ENCODE measurements at regions not wholly inside any gene's neighbourhood (a gene's known extent, or its start where the extent isn't known, plus 50 kb on each side); places are given as distances from the start of the nearest gene placed in this dataset.

GRCh38 chr11:82606738-82607137 is 126.9 kb downstream of the FAM181B start:
- ChIA-PET RAD21 (ENCODE audit: unreplicated experiment) (no interaction called here), CTCF (no interaction called here), POLR2A (no interaction called here), SMC1A (ENCODE audit: uncharacterized antibody, unreplicated experiment) (no interaction called here)
- 38% methylated on average over 1 of the region's 1 CpG for WGBS (ENCODE audit: insufficient coverage, insufficient replicate concordance, low lambda C conversion rate, missing lambda C conversion rate)
- Histone ChIP-seq H3K9me3 (replicated peaks; ENCODE audit: control insufficient read depth, insufficient read depth, low read length) (no peaks in the 10 kb centered on the region), H3K9ac (ENCODE audit: control insufficient read depth, insufficient read depth, low read length) (no peak overlapping the region), H3K79me2 (ENCODE audit: control insufficient read depth, insufficient read depth, low read length) (no peaks in the 10 kb centered on the region), H4K20me1 (ENCODE audit: control insufficient read depth, insufficient read depth) (no peaks in the 10 kb centered on the region), H3K27ac (ENCODE audit: control insufficient read depth, insufficient read depth) (no peak overlapping the region), H3K4me3 (no peak overlapping the region), H3K4me1 (ENCODE audit: control insufficient read depth, insufficient read depth, low read length) (no peaks in the 10 kb centered on the region), H3K27me3 (replicated peaks in 1 of 2; ENCODE audit: control insufficient read depth in 2 of 2, insufficient read depth in 2 of 2, low read length in 1 of 2) (no peaks in the 10 kb centered on the region; a peak in 1 of 4 replicates), H3K36me3 (ENCODE audit: control insufficient read depth in 2 of 2, insufficient read depth in 2 of 2, low read length in 1 of 2) (no peaks in the 10 kb centered on the region), H3K4me2 (ENCODE audit: control insufficient read depth, insufficient read depth) (no peak overlapping the region), H2AFZ (ENCODE audit: control insufficient read depth, low read depth, low read length) (no peak overlapping the region)
- no peak for ATAC-seq
- TF ChIP-seq CREB1 (IDR thresholded peaks at IDR 0.05; ENCODE audit: low read depth): no peak
- TF ChIP-seq NFYA (IDR thresholded peaks at IDR 0.05; ENCODE audit: borderline replicate concordance, low read depth, low read length): no peak
- no peak for TF ChIP-seq PRDM15 (CRISPR knock-in tag; IDR thresholded peaks at IDR 0.05)
- no peak for TF ChIP-seq MXI1 (IDR thresholded peaks at IDR 0.05; ENCODE audit: low read depth, low read length)
- TF ChIP-seq E2F4 (IDR thresholded peaks at IDR 0.05; ENCODE audit: low read depth, low read length): no peak
- no peak for TF ChIP-seq HCFC1 (IDR thresholded peaks at IDR 0.05; ENCODE audit: low read length)
- TF ChIP-seq NFXL1 (IDR thresholded peaks at IDR 0.05; ENCODE audit: borderline replicate concordance): no peak
- no peak for TF ChIP-seq ZNF24 (IDR thresholded peaks at IDR 0.05)
- in situ Hi-C loops (cut with MboI) (no loop called here), intact Hi-C loops (cut with micrococcal nuclease; ENCODE audit: unreplicated experiment) (no loop called here)
- FAIRE-seq: no peak
- BruUV-seq (replicated peaks): no TSS peak
- no peak for DNase-seq (ENCODE audit: low read depth, low spot score)
